Keratinocyte (primary cell): ENCODE measurements at regions not wholly inside any gene's neighbourhood (a gene's known extent, or its start where the extent isn't known, plus 50 kb on each side); places are given as distances from the start of the nearest gene placed in this dataset.
"Not testable (repeated sequence)": the region's sequence is repeated elsewhere in the genome, so short reads cannot be mapped to it uniquely, and the experiment has no call there.

ENCODE experiments used
- DNase-seq: peaks from one replicate; pipeline ENCODE4 v3.0.0-alpha.2; 2011; ENCODE audit warnings: low read depth, missing footprints, low spot score
- FAIRE-seq: peaks from 2 replicates; lab custom pipeline; 2011; peaks lifted over from hg19 to GRCh38; lab: Jason Lieb, UNC
- H2AFZ ChIP-seq: 2 replicates; pipeline ENCODE4 v1.6.0; 2012; ENCODE audit warnings: low read length, control low read depth, inconsistent platforms; ENCODE audit not compliant: control insufficient read depth
- H3K27ac ChIP-seq: 2 replicates; pipeline ENCODE4 v1.5.1; 2011; ENCODE audit warnings: low read length; ENCODE audit not compliant: control insufficient read depth, insufficient read depth
- H3K27me3 ChIP-seq: 3 replicates; pipeline ENCODE4 v1.6.0; 2011; ENCODE audit warnings: low read length; ENCODE audit not compliant: control insufficient read depth, insufficient read depth; ENCODE audit errors: extremely low read depth
- H3K36me3 ChIP-seq, 2 experiments: 2 replicates in 1 of 2; 3 replicates in 1 of 2; pipeline ENCODE4 v1.5.1; 2011; ENCODE audit warnings: low read length in 2 of 2, mild to moderate bottlenecking in 1 of 2; ENCODE audit not compliant: control insufficient read depth in 2 of 2, insufficient read depth in 2 of 2; ENCODE audit errors: extremely low read depth in 1 of 2
- H3K4me1 ChIP-seq: 3 replicates; pipeline ENCODE4 v1.5.1; 2011; ENCODE audit warnings: low read length; ENCODE audit not compliant: control insufficient read depth, insufficient read depth; ENCODE audit errors: extremely low read depth
- H3K4me2 ChIP-seq: 3 replicates; pipeline ENCODE4 v1.6.0; 2011; ENCODE audit warnings: low read depth, low read length; ENCODE audit not compliant: control insufficient read depth, insufficient read depth; ENCODE audit errors: extremely low read depth
- H3K4me3 ChIP-seq, 3 experiments: fragments of 200-600 bp in 1 of 3; sonication (generic) in 1 of 3; 2 replicates in 2 of 3; 3 replicates in 1 of 3; pipeline ENCODE4 v1.5.1; 2011 to 2016; ENCODE audit warnings: low read length in 3 of 3, mild to moderate bottlenecking in 3 of 3, control low read depth in 2 of 3, inconsistent platforms in 1 of 3, low read depth in 1 of 3, mixed read lengths in 1 of 3, mixed run types in 1 of 3, moderate library complexity in 1 of 3; ENCODE audit not compliant: control insufficient read depth in 2 of 3, insufficient read depth in 2 of 3; ENCODE audit errors: extremely low read depth in 1 of 3
- H3K79me2 ChIP-seq: 2 replicates; pipeline ENCODE4 v1.6.0; 2012; ENCODE audit warnings: low read length; ENCODE audit not compliant: control insufficient read depth, insufficient read depth
- H3K9ac ChIP-seq: 3 replicates; pipeline ENCODE4 v1.6.0; 2011; ENCODE audit warnings: low read length; ENCODE audit not compliant: control insufficient read depth, insufficient read depth; ENCODE audit errors: extremely low read depth
- H3K9me1 ChIP-seq: 3 replicates; pipeline ENCODE4 v1.6.0; 2011; ENCODE audit warnings: low read length; ENCODE audit not compliant: control insufficient read depth, insufficient read depth; ENCODE audit errors: extremely low read depth
- H3K9me3 ChIP-seq: 2 replicates; pipeline ENCODE4 v1.5.1; 2012; ENCODE audit warnings: low read depth, low read length; ENCODE audit not compliant: control insufficient read depth
- H4K20me1 ChIP-seq: 3 replicates; pipeline ENCODE4 v1.6.0; 2011; ENCODE audit warnings: low read length; ENCODE audit not compliant: control insufficient read depth, insufficient read depth; ENCODE audit errors: extremely low read depth
- CTCF ChIP-seq, 3 experiments: IDR thresholded peaks in 1 of 3; conservative IDR thresholded peaks in 1 of 3; optimal IDR thresholded peaks in 1 of 3; 2 replicates in 2 of 3; 3 replicates in 1 of 3; pipeline versions ENCODE3 to v1.5.1; 2011; ENCODE audit warnings: low read length in 3 of 3, mild to moderate bottlenecking in 3 of 3, moderate library complexity in 2 of 3, control low read depth in 1 of 3, inconsistent platforms in 1 of 3; ENCODE audit not compliant: insufficient read depth in 2 of 3; ENCODE audit errors: extremely low read depth in 1 of 3
- EZH2 ChIP-seq: IDR thresholded peaks from one replicate; pipeline ENCODE4 v1.6.1; 2012; ENCODE audit warnings: inconsistent platforms, mild to moderate bottlenecking, low read length, moderate library complexity
- dilution Hi-C: fragments of 300-500 bp; cut with MboI; formaldehyde crosslinking; loops from one replicate; pipeline ENCODE4 v1.7.0; 2020; ENCODE audit warnings: low sequenced_read_pairs; ENCODE audit not compliant: extremely low pct_ligation_motif_present

- H3K27ac ChIP-seq = no peak overlapping the region
Observed at GRCh38 chr7:67673861-67674260, 677.2 kb downstream of the TYW1 start.

GRCh38 chr7:67674862-67675261 is 678.2 kb downstream of the TYW1 start:
- H3K9me1 ChIP-seq, H3K36me3 ChIP-seq, DNase-seq, H3K27me3 ChIP-seq, H3K4me1 ChIP-seq, H3K4me2 ChIP-seq, H2AFZ ChIP-seq, H3K4me3 ChIP-seq, H4K20me1 ChIP-seq, H3K9me3 ChIP-seq, H3K27ac ChIP-seq, dilution Hi-C loops, H3K79me2 ChIP-seq, H3K9ac ChIP-seq, FAIRE-seq: not testable (repeated sequence)

More at GRCh38 chr7:67673861-67674260, 677.2 kb downstream of the TYW1 start:
- no peak overlapping the region for H3K4me2 ChIP-seq
- no peak overlapping the region for H3K9ac ChIP-seq
- no peaks in the 10 kb centered on the region for H3K4me1 ChIP-seq
- no peaks in the 10 kb centered on the region for H3K9me1 ChIP-seq
- H3K36me3 ChIP-seq = no peaks in the 10 kb centered on the region
- H4K20me1 ChIP-seq = no peaks in the 10 kb centered on the region
- no peaks in the 10 kb centered on the region for H3K27me3 ChIP-seq
- no peak overlapping the region for H3K4me3 ChIP-seq
- TF ChIP-seq EZH2 (no peak), CTCF (optimal IDR thresholded peaks at IDR 0.05 in 1 of 3, IDR thresholded peaks at IDR 0.05 in 1 of 3, conservative IDR thresholded peaks at IDR 0.05 in 1 of 3; ENCODE audit: extremely low read depth in 1 of 3, insufficient read depth in 2 of 3, low read length in 3 of 3) (no peak)
- H3K9me3 ChIP-seq = peaks cover 3% of the 10 kb centered on the region
- dilution Hi-C loops = no loop called here
- H2AFZ ChIP-seq = no peak overlapping the region
- DNase-seq = no peak
- no peak for FAIRE-seq
- no peaks in the 10 kb centered on the region for H3K79me2 ChIP-seq

- Histone ChIP-seq H3K27ac (no peak overlapping the region), H3K27me3 (no peaks in the 10 kb centered on the region), H3K79me2 (no peaks in the 10 kb centered on the region), H3K4me1 (no peaks in the 10 kb centered on the region), H3K36me3 (no peaks in the 10 kb centered on the region), H3K4me2 (no peak overlapping the region), H3K9me1 (no peaks in the 10 kb centered on the region), H2AFZ (no peak overlapping the region), H3K9me3 (peaks cover 3% of the 10 kb centered on the region), H3K9ac (no peak overlapping the region), H4K20me1 (no peaks in the 10 kb centered on the region), H3K4me3 (no peak overlapping the region)
- TF ChIP-seq CTCF (optimal IDR thresholded peaks at IDR 0.05 in 1 of 3, IDR thresholded peaks at IDR 0.05 in 1 of 3, conservative IDR thresholded peaks at IDR 0.05 in 1 of 3; ENCODE audit: extremely low read depth in 1 of 3, insufficient read depth in 2 of 3, low read length in 3 of 3) (no peak), EZH2 (no peak)
- FAIRE-seq (no peak), DNase-seq (no peak)
- dilution Hi-C loops = no loop called here
Observed at GRCh38 chr7:67675971-67676370, 679.3 kb downstream of the TYW1 start.
